A549 (cell line): ENCODE measurements at regions not wholly inside any gene's neighbourhood (a gene's known extent, or its start where the extent isn't known, plus 50 kb on each side); places are given as distances from the start of the nearest gene placed in this dataset.

Source experiments
- ATAC-seq, 2 experiments: fragments of 200-7000 bp in 1 of 2; fragments of >200 bp in 1 of 2; cut with Nextera tagmentation in 1 of 2; cut with Tn5 transposase in 1 of 2; 3 replicates each; pipeline versions ENCODE4 v1.8.0 to v1.9.1; 2018 to 2020; ENCODE audit warnings: mild to moderate bottlenecking in 1 of 2, moderate library complexity in 1 of 2
- CTCF ChIA-PET: fragments of 300-600 bp; sonication (Branson Sonifier 250); formaldehyde crosslinking; extraction: SDS; loops from one replicate; lab custom pipeline; 2021; ENCODE audit warnings: antibody characterized with exemption, inconsistent platforms; lab: Yijun Ruan, JAX
- POLR2A ChIA-PET: fragments of 350-600 bp; formaldehyde crosslinking; extraction: SDS; loops from one replicate; lab custom pipeline; 2021; ENCODE audit warnings: antibody characterized with exemption, inconsistent platforms; lab: Yijun Ruan, JAX
- DNase-seq, 2 experiments: peaks; one replicate each; pipeline versions ENCODE4 v3.0.0 to v3.0.0-alpha.2; 2011 to 2016; ENCODE audit warnings: low read depth in 1 of 2, low spot score in 1 of 2
- FAIRE-seq: peaks from 2 replicates; lab custom pipeline; 2011; peaks lifted over from hg19 to GRCh38; lab: Jason Lieb, UNC
- H3K27ac ChIP-seq, 2 experiments: fragments of >200 bp; sonication (Bioruptor Twin); formaldehyde crosslinking; 3 replicates each; pipeline ENCODE4 v1.5.1; 2016 to 2017
- H3K4me1 ChIP-seq: fragments of >200 bp; sonication (Bioruptor Twin); formaldehyde crosslinking; 3 replicates; pipeline ENCODE4 v1.6.1; 2016
- H3K4me2 ChIP-seq: fragments of >200 bp; sonication (Bioruptor Twin); formaldehyde crosslinking; 3 replicates; pipeline ENCODE4 v1.6.1; 2016
- H3K4me3 ChIP-seq: fragments of >200 bp; sonication (Bioruptor Twin); formaldehyde crosslinking; 3 replicates; pipeline ENCODE4 v1.5.1; 2016
- H3K9me3 ChIP-seq: fragments of >200 bp; sonication (Bioruptor Twin); formaldehyde crosslinking; 3 replicates; pipeline ENCODE4 v1.6.1; 2016
- BCL3 ChIP-seq: fragments of >200 bp; sonication (Bioruptor Twin); formaldehyde crosslinking; IDR thresholded peaks from 3 replicates; pipeline ENCODE4 v1.6.1; 2016
- CEBPB ChIP-seq, 2 experiments: fragments of >200 bp in 1 of 2; sonication (Bioruptor Twin) in 1 of 2; formaldehyde crosslinking in 1 of 2; IDR thresholded peaks; 2 replicates each; pipeline ENCODE4 v1.6.1; 2012 to 2016
- EP300 ChIP-seq, 2 experiments: fragments of >200 bp; sonication (Bioruptor Twin); formaldehyde crosslinking; IDR thresholded peaks; 2 replicates in 1 of 2; 3 replicates in 1 of 2; pipeline ENCODE4 v1.6.1; 2016 to 2017
- ESRRA ChIP-seq: fragments of 150-350 bp; IDR thresholded peaks from 2 replicates; pipeline ENCODE4 v1.6.1; 2014; ENCODE audit warnings: mild to moderate bottlenecking, low read length, borderline replicate concordance
- FOSL2 ChIP-seq, 2 experiments: fragments of 450-650 bp in 1 of 2; fragments of >200 bp in 1 of 2; sonication (Bioruptor Twin) in 1 of 2; formaldehyde crosslinking; IDR thresholded peaks; 2 replicates each; pipeline versions ENCODE4 v1.5.0 to v1.6.1; 2016 to 2020; ENCODE audit warnings: mild to moderate bottlenecking in 1 of 2, moderate library complexity in 1 of 2
- FOXS1 ChIP-seq: fragments of 250-450 bp; sonication (Bioruptor Pico); IDR thresholded peaks from 2 replicates; pipeline ENCODE4 v1.5.0; 2020; ENCODE audit warnings: mild to moderate bottlenecking, moderate library complexity
- HDAC2 ChIP-seq: fragments of 200-600 bp; sonication (generic); IDR thresholded peaks from 2 replicates; pipeline ENCODE4 v1.6.1; 2016
- HEYL ChIP-seq: fragments of 250-450 bp; sonication (Bioruptor Pico); IDR thresholded peaks from 2 replicates; pipeline ENCODE4 v1.8.0; 2021; ENCODE audit warnings: mild to moderate bottlenecking, moderate library complexity
- HOXB13 ChIP-seq: fragments of 250-450 bp; sonication (Bioruptor Pico); IDR thresholded peaks from 2 replicates; pipeline ENCODE4 v1.5.0; 2020; ENCODE audit warnings: low read depth, mild to moderate bottlenecking, moderate library complexity
- JUN ChIP-seq, 2 experiments: fragments of >200 bp; sonication (Bioruptor Twin); formaldehyde crosslinking; IDR thresholded peaks; 2 replicates in 1 of 2; 3 replicates in 1 of 2; pipeline ENCODE4 v1.6.1; 2016 to 2017
- MAFK ChIP-seq: fragments of 450-650 bp; IDR thresholded peaks from 2 replicates; pipeline ENCODE4 v1.6.1; 2014; ENCODE audit not compliant: partially characterized antibody
- MYC ChIP-seq: IDR thresholded peaks from 2 replicates; pipeline ENCODE4 v1.6.1; 2012; ENCODE audit warnings: mild to moderate bottlenecking, inconsistent platforms, low read length, improper control_type of control experiment, borderline replicate concordance
- RARB ChIP-seq: fragments of 250-450 bp; sonication (Bioruptor Pico); IDR thresholded peaks from 2 replicates; pipeline ENCODE4 v1.8.0; 2021; ENCODE audit warnings: mild to moderate bottlenecking, moderate library complexity
- RCOR1 ChIP-seq: fragments of 150-350 bp; IDR thresholded peaks from 2 replicates; pipeline ENCODE4 v1.6.1; 2014; ENCODE audit warnings: antibody characterized with exemption, low read length, low read depth
- TP53 ChIP-seq: fragments of 250-450 bp; sonication (Bioruptor Pico); IDR thresholded peaks from 2 replicates; pipeline ENCODE4 v1.5.0; 2021; ENCODE audit warnings: mild to moderate bottlenecking, moderate library complexity
- ZSCAN20 ChIP-seq: fragments of 250-450 bp; sonication (Bioruptor Pico); IDR thresholded peaks from 2 replicates; pipeline ENCODE4 v1.8.0; 2022; ENCODE audit warnings: mild to moderate bottlenecking, moderate library complexity
- WGBS: methylation state at CpG from one replicate; pipeline ENCODE4 v1.1.6; 2017; ENCODE audit errors: missing lambda C conversion rate; 5-methylcytosine and 5-hydroxymethylcytosine counted together

GRCh38 chr20:47417245-47418068 lies 61.0 kb upstream of the ZMYND8 start:
- Histone ChIP-seq H3K4me1 (peaks cover 17% of the 10 kb centered on the region), H3K4me3 (no peak overlapping the region), H3K9me3 (peaks cover 6% of the 10 kb centered on the region; the same call in 1 of the 3 replicates)
- CTCF ChIA-PET = interaction anchor here (1.0 to 1.3 kb wide), 2 partner anchors 34 to 221 kb away, joined by 5 to 6 read pairs; no protein-coding TSS in a partner anchor
- FAIRE-seq = no peak
- TF ChIP-seq RCOR1 = no peak
- no peak for TF ChIP-seq BCL3
- TF ChIP-seq TP53 (CRISPR knock-in tag) = no peak
- no peak for TF ChIP-seq ZSCAN20 (CRISPR knock-in tag)
- 0 out of 4 replicates have a peak, but pooled peaks of 1 of the 2 experiments have one; percentile 23 for TF ChIP-seq CEBPB (IDR thresholded peaks at IDR 0.05)
- TF ChIP-seq, all 56 proteins: peak for 1
- WGBS = 84% methylated on average over 7 of the region's 7 CpGs
- Histone ChIP-seq H3K27ac (peak overlapping the region; percentile 68 to 86), H3K4me2 (peak overlapping the region; percentile 68)
- POLR2A ChIA-PET = no interaction called here
- ATAC-seq (no peak), DNase-seq (no peak)

DNA sequence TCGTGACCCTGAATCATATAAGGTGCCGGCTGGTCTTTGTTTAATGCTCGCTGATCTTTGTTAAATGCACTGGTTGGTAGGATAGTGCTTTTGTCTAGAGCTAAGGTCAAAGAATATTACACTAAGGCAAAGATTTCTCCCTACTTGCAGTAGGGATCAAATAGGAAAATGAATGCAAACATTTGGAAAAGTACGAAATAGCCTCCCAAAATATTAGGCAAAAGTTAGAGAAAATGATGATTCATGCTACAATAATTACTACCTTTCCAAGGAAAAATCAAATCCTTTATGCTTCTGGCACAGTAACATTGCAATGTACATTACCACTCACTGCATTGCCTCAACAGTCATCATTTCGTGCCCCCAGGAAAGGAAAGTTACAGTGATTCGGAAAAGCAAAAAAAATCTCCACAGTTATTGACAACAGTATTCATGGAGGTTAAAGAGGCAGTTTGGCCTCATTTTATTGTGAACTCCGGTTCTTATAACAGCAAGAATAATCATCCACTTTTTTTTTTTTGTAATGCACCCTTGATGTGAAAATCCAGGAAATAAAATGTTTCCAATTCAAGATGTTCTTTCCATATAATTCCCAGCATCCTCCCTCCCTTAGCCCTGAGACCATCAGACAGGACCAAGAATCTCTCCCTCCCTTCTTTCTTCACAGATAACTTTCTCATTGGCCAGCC lies 61.7 kb upstream of the ZMYND8 start:
- Histone ChIP-seq H3K27ac (peak overlapping the region; percentile 68 to 86), H3K4me1 (peaks cover 22% of the 10 kb centered on the region), H3K4me3 (no peak overlapping the region), H3K4me2 (peak overlapping the region; percentile 68), H3K9me3 (peaks cover 6% of the 10 kb centered on the region; the same call in 1 of the 3 replicates)
- CTCF ChIA-PET = interaction anchor here (0.6 kb wide), 1 partner anchor 223 kb away, joined by 4 read pairs; no protein-coding TSS in a partner anchor
- POLR2A ChIA-PET = no interaction called here
- ATAC-seq (peak in 1 of 2 experiments; percentile 38; a peak in 2 of 6 replicates), DNase-seq (no peak), FAIRE-seq (no peak)
- WGBS = 34% methylated on average over 7 of the region's 7 CpGs
- TF ChIP-seq JUN (IDR thresholded peaks at IDR 0.05) (0 out of 5 replicates have a peak, but pooled peaks of 1 of the 2 experiments have one; percentile 21), RARB (CRISPR knock-in tag) (no peak), HOXB13 (no peak), ESRRA (no peak), MAFK (peak; percentile 18), FOXS1 (CRISPR knock-in tag) (no peak), MYC (no peak), FOSL2 (IDR thresholded peaks at IDR 0.05) (0 out of 2 replicates have a peak, but pooled peaks have one; percentile 21), FOSL2 (CRISPR knock-in tag; IDR thresholded peaks at IDR 0.05) (peak; percentile 41), EP300 (IDR thresholded peaks at IDR 0.05) (peak in 1 of 2 experiments; percentile 36; a peak in 1 of 5 replicates), HEYL (no peak)
- TF ChIP-seq, all 56 proteins: peak for 4

DNA sequence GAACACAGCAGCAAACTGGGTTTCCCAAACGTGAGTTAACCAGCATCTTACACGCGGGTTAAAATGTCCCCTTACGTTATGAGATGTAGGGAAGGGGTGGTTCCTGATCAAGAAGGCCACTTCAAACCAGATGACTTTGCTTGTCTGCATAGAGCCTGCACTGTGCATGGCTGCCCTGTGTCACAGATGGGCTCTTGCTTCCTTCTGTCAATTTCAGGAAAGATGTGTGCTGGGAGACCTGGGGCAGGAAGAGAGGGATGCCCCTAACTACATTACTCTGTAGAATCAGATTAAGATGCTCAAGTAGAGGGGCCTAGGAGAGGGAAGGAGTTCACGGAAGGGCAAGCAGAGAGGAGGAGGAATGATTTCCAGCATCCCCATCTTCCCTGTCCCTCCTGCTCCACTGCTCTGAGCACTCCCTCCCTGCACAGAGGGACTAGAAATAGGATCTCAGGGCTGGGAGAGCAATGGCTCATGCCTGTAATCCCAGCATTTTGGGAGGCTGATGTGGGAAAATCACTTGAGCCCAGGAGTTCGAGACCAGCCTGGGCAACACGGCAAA lies 63.5 kb upstream of the ZMYND8 start:
- peak in 1 of 2 experiments; percentile 54; a peak in 4 of 6 replicates for ATAC-seq
- no peak for TF ChIP-seq HDAC2
- TF ChIP-seq, all 56 proteins: peak for 0
- CTCF ChIA-PET = no interaction called here
- no peak overlapping the region for H3K4me3 ChIP-seq
- peaks cover 22% of the 10 kb centered on the region for H3K4me1 ChIP-seq
- 82% methylated on average over 7 of the region's 7 CpGs for WGBS
- POLR2A ChIA-PET = no interaction called here
- H3K9me3 ChIP-seq = peaks cover 6% of the 10 kb centered on the region; the same call in 1 of the 3 replicates
- DNase-seq (no peak), FAIRE-seq (no peak)
- no peak overlapping the region for H3K4me2 ChIP-seq
- peak overlapping the region in 1 of 2 experiments; percentile 86; a peak in 3 of 6 replicates for H3K27ac ChIP-seq
